Central memory CD8-positive, alpha-beta T cell (primary cell): ENCODE measurements at regions not wholly inside any gene's neighbourhood (a gene's known extent, or its start where the extent isn't known, plus 50 kb on each side); places are given as distances from the start of the nearest gene placed in this dataset.
A peak's percentile ranks its signal among the peaks of the same experiment; 100 is the strongest.
"Not testable (repeated sequence)": the region's sequence is repeated elsewhere in the genome, so short reads cannot be mapped to it uniquely, and the experiment has no call there.

Experiments
- ATAC-seq: fragments of 150-1000 bp; cut with Tn5 transposase; replicated peaks from 2 replicates; pipeline ENCODE4 v1.10.0; 2022; ENCODE audit warnings: mild to moderate bottlenecking, moderate FRiP score, moderate number of reproducible peaks; ENCODE audit not compliant: poor library complexity, severe bottlenecking; ENCODE audit errors: extremely low read depth
- DNase-seq, 2 donors: peaks; one replicate each; pipeline ENCODE4 v3.0.0; 2021; ENCODE audit warnings: low spot score in 2 of 2
- H3K27ac Mint-ChIP-seq: one replicate; pipeline ENCODE4 v1.8.0; 2022; ENCODE audit warnings: low read depth, mild to moderate bottlenecking, moderate library complexity, mixed read lengths
- H3K27me3 Mint-ChIP-seq: one replicate; pipeline ENCODE4 v1.8.0; 2022; ENCODE audit warnings: mixed read lengths
- H3K36me3 Mint-ChIP-seq: one replicate; pipeline ENCODE4 v1.8.0; 2022; ENCODE audit warnings: mild to moderate bottlenecking, moderate library complexity, mixed read lengths; ENCODE audit not compliant: insufficient read depth
- H3K4me1 Mint-ChIP-seq: one replicate; pipeline ENCODE4 v1.8.0; 2022; ENCODE audit warnings: mixed read lengths
- H3K4me3 Mint-ChIP-seq: one replicate; pipeline ENCODE4 v1.8.0; 2022; ENCODE audit warnings: mild to moderate bottlenecking, moderate library complexity, mixed read lengths
- H3K9me3 Mint-ChIP-seq: one replicate; pipeline ENCODE4 v1.8.0; 2022; ENCODE audit warnings: mixed read lengths

DNA sequence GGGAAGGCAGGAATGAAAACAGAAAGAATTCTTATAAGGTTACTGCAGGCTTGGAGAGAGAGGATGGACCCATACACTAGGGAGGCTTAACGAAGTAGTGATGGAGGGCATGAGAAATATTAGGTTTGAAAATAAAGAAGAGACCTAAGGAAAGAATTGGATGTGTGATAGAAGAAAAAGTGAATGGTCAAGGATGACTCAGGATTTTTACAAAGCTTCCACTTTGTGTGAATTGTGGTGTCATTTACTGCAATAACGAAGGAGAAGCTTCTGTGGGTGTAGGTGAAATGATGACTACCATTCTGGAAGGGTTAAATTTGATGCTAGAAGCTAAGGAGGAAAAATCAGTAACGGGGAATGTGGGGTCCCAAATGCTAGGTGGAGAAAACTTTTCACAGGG is 191.2 kb downstream of the UTRN start:
- no peak for DNase-seq
- ATAC-seq, result no peak
- Mint-ChIP-seq H3K36me3 (peaks cover 58% of the 10 kb centered on the region), H3K27me3 (no peaks in the 10 kb centered on the region), H3K4me3 (no peak overlapping the region), H3K27ac (peak overlapping the region; percentile 73), H3K4me1 (peaks cover 23% of the 10 kb centered on the region), H3K9me3 (no peaks in the 10 kb centered on the region)

DNA sequence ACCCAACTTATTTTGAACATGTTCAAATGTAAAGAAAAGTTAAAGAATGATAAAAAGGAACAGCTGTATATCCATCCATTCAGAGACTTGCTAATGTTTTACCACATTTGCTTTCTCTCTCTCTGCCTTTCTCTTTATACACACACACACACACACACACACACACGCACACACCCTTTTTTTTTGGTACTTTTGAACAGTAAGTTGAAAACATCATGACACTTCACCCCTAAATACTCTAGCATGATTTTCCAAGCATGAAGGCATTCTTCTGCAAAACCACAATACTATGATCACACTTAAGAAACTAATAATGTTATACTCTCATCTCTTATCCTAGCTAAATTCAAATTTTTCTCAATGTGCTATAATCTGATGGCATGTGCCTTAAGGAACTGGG is 192.3 kb downstream of the UTRN start:
- no peaks in the 10 kb centered on the region for H3K27me3 Mint-ChIP-seq
- no peak for ATAC-seq
- H3K9me3 Mint-ChIP-seq, result no peaks in the 10 kb centered on the region
- peak overlapping the region; percentile 73 for H3K27ac Mint-ChIP-seq
- DNase-seq, result no peak
- peaks cover 56% of the 10 kb centered on the region for H3K36me3 Mint-ChIP-seq
- H3K4me3 Mint-ChIP-seq, result no peak overlapping the region
- H3K4me1 Mint-ChIP-seq, result peaks cover 20% of the 10 kb centered on the region

DNA sequence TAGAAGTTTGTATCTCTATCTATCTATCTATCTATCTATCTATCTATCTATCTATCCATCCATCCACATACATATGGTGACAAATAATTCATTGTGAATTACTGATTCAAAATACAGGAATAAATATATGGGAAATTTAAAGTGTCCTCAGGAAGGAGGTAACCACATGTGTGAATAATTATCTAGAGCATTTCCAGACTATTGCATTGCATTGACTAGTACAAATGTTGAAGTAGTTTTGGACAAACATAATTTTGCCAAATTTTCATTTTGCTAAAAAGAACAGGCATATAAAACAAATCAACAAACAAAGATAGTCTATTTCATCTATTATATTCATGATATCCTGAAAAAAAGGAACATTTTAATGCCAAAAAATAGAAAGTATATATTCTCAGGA is 192.7 kb downstream of the UTRN start:
- no peak for DNase-seq
- H3K9me3 Mint-ChIP-seq, result no peaks in the 10 kb centered on the region
- peaks cover 19% of the 10 kb centered on the region for H3K4me1 Mint-ChIP-seq
- no peak for ATAC-seq
- H3K27ac Mint-ChIP-seq, result peak overlapping the region; percentile 73
- H3K27me3 Mint-ChIP-seq, result no peaks in the 10 kb centered on the region
- peaks cover 55% of the 10 kb centered on the region for H3K36me3 Mint-ChIP-seq
- no peak overlapping the region for H3K4me3 Mint-ChIP-seq

DNA sequence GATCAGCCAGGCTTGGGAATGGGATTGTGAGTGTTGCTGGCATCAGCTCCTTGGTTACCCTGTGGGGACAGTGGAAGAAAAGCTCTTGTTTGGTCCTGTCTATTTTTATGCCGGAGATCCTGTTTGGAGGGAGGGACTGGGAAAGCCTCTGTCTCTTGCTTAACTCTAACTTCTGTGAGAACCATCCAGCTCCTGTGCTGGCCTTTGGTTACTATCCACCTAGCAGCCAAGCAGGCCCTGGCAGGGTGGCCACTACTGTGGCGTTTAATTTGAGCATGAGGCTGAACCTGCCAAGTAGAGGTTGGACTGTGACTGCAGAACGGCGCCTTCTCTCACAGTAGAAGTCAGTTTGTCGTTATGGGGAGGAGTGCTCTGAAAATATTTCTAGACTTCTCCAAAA is 193.3 kb downstream of the UTRN start:
- DNase-seq (no peak), ATAC-seq (no peak)
- Mint-ChIP-seq H3K36me3 (peaks cover 51% of the 10 kb centered on the region), H3K27ac (no peak overlapping the region), H3K9me3 (no peaks in the 10 kb centered on the region), H3K27me3 (no peaks in the 10 kb centered on the region), H3K4me1 (peaks cover 19% of the 10 kb centered on the region), H3K4me3 (no peak overlapping the region)

DNA sequence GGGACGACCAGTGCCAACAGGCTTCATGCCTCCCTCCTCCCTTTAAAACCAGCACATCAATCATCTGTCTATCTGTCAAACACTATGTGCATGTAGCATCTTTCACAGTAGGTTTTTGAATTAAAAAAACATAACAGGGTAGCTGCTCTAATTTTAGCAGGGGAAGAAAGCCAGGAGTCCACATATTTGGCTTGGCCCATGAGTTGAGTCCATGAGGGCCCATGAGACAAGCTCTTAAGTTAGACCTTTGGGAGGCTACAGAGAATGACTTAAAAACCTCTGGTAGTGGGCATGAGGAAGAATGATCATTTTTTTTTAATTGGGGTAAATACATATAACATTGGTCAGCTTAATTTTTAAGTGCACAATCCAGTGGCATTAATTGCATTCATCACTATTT is 194.9 kb downstream of the UTRN start:
- H3K4me1 Mint-ChIP-seq, result peaks cover 17% of the 10 kb centered on the region
- no peaks in the 10 kb centered on the region for H3K9me3 Mint-ChIP-seq
- H3K27ac Mint-ChIP-seq, result peak overlapping the region; percentile 16
- no peaks in the 10 kb centered on the region for H3K27me3 Mint-ChIP-seq
- no peak for ATAC-seq
- peaks cover 48% of the 10 kb centered on the region for H3K36me3 Mint-ChIP-seq
- no peak for DNase-seq
- H3K4me3 Mint-ChIP-seq, result no peak overlapping the region

DNA sequence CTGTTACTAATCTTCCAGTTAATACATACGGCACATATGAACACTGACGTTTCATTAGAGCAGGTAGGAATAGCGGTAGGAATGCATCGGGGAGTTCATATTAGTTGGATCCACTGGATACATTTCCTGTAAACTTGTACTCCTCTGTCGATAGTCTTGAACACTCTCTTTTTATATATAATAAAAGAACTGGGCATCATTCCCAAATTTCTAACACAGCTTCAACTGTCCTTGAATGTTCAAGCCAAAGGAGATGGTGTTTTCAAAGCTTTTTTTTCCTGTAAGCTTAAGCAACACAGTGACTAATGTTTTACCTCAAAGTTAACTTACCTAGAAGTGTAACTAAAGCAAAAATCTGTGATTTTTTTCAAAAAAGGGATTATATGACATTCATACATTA is 195.3 kb downstream of the UTRN start:
- H3K4me3 Mint-ChIP-seq, result no peak overlapping the region
- peaks cover 47% of the 10 kb centered on the region for H3K36me3 Mint-ChIP-seq
- ATAC-seq, result no peak
- H3K9me3 Mint-ChIP-seq, result no peaks in the 10 kb centered on the region
- no peak overlapping the region for H3K27ac Mint-ChIP-seq
- peaks cover 13% of the 10 kb centered on the region for H3K4me1 Mint-ChIP-seq
- no peaks in the 10 kb centered on the region for H3K27me3 Mint-ChIP-seq
- no peak for DNase-seq

DNA sequence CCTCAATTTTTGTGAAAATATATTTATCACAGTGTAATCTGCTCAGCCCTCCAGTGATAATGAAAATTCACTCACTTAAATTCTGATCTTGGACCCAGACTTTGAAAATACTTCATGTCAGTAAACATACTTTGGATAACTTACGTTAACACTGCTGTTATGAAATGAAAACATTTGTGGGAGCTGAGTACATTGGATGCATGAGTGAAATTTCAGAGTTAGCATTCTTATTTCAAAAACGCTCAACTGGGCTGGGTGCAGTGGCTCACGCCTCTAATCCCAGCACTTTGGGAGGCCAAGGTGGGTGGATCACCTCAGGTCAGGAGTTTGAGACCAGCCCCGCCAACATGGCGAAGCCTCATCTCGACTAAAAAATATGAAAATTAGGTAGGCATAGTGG is 196.4 kb downstream of the UTRN start:
- peak overlapping the region; percentile 67 for H3K27ac Mint-ChIP-seq
- DNase-seq (no peak), ATAC-seq (no peak)
- H3K9me3 Mint-ChIP-seq, result no peaks in the 10 kb centered on the region
- no peaks in the 10 kb centered on the region for H3K27me3 Mint-ChIP-seq
- peaks cover 7% of the 10 kb centered on the region for H3K4me1 Mint-ChIP-seq
- peaks cover 48% of the 10 kb centered on the region for H3K36me3 Mint-ChIP-seq
- no peak overlapping the region for H3K4me3 Mint-ChIP-seq

DNA sequence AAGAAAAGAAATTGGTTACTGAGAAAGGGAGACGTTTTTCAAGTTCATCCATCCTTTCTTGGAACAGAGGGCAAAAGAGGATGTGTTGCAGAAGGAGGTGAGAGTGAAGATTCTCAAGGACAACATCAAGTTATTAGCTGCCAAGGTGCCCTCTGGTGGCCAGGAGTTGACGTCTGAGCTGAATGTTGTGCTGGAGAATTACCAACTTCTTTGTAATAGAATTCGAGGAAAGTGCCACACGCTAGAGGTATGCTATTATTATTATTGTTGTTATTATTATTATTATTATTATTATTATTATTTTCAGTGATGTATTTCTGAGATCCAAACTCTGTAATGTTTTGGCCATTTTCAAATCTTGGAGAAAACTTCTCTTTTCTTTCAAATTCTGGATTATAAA is 197.0 kb downstream of the UTRN start:
- H3K4me1 Mint-ChIP-seq, result peaks cover 5% of the 10 kb centered on the region
- no peak overlapping the region for H3K4me3 Mint-ChIP-seq
- H3K36me3 Mint-ChIP-seq, result peaks cover 46% of the 10 kb centered on the region
- H3K27ac Mint-ChIP-seq, result peak overlapping the region; percentile 67
- no peaks in the 10 kb centered on the region for H3K27me3 Mint-ChIP-seq
- DNase-seq (peak; percentile 44 to 50), ATAC-seq (peak; percentile 65)
- no peaks in the 10 kb centered on the region for H3K9me3 Mint-ChIP-seq

DNA sequence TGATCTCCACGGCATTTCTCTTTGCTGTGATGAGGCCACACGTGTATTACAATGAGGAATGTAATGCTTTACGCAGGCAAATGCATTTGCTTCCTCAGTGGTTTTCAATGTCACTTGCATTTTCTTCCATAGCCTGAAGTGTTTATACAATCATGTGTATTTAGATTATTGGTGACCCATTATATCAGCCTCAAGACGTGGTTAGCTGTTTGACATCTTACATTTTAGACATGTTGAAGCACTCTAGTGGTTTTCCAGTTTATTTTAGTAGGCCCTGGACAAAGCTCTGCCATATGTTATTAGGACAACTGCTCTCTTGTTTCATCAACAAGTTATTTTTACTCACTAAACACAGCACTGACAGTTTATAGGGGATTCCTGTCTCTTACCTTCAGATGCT is 200.4 kb downstream of the UTRN start:
- peaks cover 43% of the 10 kb centered on the region for H3K36me3 Mint-ChIP-seq
- H3K4me1 Mint-ChIP-seq, result peaks cover 5% of the 10 kb centered on the region
- no peak overlapping the region for H3K4me3 Mint-ChIP-seq
- no peak for DNase-seq
- ATAC-seq, result no peak
- H3K27ac Mint-ChIP-seq, result peak overlapping the region; percentile 55
- no peaks in the 10 kb centered on the region for H3K27me3 Mint-ChIP-seq
- H3K9me3 Mint-ChIP-seq, result no peaks in the 10 kb centered on the region

DNA sequence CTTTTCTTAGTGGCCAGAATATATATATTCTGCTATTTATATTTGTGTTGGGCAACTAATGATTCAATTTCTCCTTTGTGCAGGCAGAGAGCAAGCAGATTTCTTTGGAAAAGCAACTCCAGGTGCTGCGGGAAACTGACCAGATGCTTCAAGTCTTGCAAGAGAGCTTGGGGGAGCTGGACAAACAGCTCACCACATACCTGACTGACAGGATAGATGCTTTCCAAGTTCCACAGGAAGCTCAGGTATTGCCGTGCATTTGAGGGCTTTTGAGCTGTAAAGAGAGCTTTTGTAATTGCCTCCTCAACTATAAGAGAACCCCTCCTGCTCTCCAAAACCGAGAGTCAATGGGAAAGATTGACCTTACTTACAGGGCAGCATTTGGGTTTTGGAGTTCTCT is 203.5 kb downstream of the UTRN start:
- H3K27ac Mint-ChIP-seq, result no peak overlapping the region
- ATAC-seq (no peak), DNase-seq (no peak)
- H3K4me3 Mint-ChIP-seq, result no peak overlapping the region
- no peaks in the 10 kb centered on the region for H3K9me3 Mint-ChIP-seq
- no peaks in the 10 kb centered on the region for H3K27me3 Mint-ChIP-seq
- peaks cover 51% of the 10 kb centered on the region for H3K36me3 Mint-ChIP-seq
- no peaks in the 10 kb centered on the region for H3K4me1 Mint-ChIP-seq

DNA sequence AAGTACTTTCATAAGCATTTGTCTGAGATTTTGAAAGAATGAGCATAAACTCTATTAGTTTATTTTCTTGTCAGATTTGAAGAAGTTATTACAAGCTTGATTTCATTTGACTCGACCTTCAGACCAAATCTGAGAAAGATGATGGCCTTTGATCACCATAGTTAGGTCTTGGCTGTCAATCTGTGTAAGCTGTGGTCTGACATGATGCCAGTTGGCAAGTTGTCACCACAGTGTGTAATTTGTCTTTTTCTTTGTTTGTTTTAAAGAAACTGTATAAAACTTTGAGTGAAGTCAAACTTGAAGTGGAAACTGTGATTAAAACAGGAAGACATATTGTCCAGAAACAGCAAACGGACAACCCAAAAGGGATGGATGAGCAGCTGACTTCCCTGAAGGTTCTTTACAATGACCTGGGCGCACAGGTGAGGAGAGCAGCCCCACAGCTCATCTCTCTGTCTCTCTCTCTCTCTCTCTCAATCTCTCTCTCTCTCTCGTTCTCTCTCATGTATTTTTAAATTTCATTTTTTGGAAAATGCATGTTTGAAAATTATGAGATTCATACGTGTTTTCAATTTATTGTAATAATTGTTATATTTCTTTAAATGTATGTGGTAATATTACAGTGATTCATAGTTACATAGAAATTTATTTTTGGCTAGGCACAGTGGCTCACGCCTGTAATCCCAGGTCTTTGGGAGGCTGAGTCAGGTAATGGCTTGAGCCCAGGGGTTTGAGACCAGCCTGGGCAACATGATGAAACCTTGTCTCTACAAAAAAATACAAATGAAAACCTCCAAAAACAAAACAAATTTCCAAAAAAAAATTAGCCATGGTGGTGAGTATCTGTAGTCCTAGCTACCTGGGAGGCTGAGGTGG is 208.1 kb downstream of the UTRN start:
- Mint-ChIP-seq H3K9me3 (no peaks in the 10 kb centered on the region), H3K36me3 (peaks cover 63% of the 10 kb centered on the region), H3K27ac (no peak overlapping the region), H3K4me3 (no peak overlapping the region), H3K4me1 (peaks cover 18% of the 10 kb centered on the region), H3K27me3 (no peaks in the 10 kb centered on the region)
- DNase-seq, result no peak
- no peak for ATAC-seq

DNA sequence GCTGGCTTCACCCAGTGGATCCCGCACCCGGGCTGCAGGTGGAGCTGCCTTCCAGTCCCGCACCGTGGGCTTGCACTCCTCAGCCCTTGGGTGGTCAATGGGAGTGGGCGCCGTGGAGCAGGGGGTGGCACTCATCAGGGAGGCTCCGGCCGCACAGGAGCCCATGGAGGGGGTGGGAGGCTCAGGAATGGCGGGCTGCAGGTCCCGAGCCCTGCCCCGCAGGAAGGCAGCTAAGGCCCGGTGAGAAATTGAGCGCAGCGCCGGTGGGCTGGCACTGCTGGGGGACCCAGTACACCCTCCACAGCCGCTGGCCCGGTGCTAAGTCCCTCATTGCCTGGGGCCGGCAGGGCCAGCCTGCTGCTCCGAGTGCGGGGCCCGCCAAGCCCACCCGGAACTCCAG is 209.9 kb downstream of the UTRN start:
- H3K36me3 Mint-ChIP-seq, result peaks cover 59% of the 10 kb centered on the region
- ATAC-seq, H3K9me3 Mint-ChIP-seq, H3K27me3 Mint-ChIP-seq, H3K27ac Mint-ChIP-seq, DNase-seq, H3K4me3 Mint-ChIP-seq: not testable (repeated sequence)
- peaks cover 23% of the 10 kb centered on the region for H3K4me1 Mint-ChIP-seq

DNA sequence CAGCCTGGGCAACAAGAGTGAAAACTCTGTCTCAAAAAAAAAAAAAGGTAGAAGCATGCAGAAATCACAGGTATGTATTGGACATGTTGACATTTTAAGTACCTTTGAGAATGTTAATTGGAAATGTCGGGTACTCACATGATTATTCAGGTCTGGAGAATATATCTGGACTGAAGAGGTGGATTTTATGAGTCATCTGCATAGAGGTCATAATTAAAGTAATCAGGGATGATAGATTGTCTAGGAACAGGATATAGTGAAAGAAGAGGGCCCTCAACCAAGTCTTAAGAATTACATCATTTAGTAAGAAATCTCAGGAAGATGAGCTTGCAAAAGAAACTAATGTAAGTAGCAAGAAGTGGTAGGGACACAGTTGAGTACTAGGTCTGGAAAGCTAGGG is 212.5 kb downstream of the UTRN start:
- Mint-ChIP-seq H3K27me3 (no peaks in the 10 kb centered on the region), H3K9me3 (no peaks in the 10 kb centered on the region), H3K27ac (no peak overlapping the region), H3K4me3 (no peak overlapping the region), H3K4me1 (peaks cover 31% of the 10 kb centered on the region), H3K36me3 (peaks cover 47% of the 10 kb centered on the region)
- no peak for ATAC-seq
- no peak for DNase-seq
